ENCODE measurements at regions not wholly inside any gene's neighbourhood (a gene's known extent, or its start where the extent isn't known, plus 50 kb on each side); places are given as distances from the start of the nearest gene placed in this dataset.

- H3K27me3 ChIP-seq (ENCODE audit: control insufficient read depth in 1 of 2, insufficient read depth in 2 of 2, low read length in 2 of 2): no peaks in the 10 kb centered on the region
- ATAC-seq: no peak
- H4K20me1 ChIP-seq (ENCODE audit: insufficient read depth, low read length): no peaks in the 10 kb centered on the region
- peaks cover 10% of the 10 kb centered on the region for H3K9me3 ChIP-seq (ENCODE audit: low read length)
- 20% methylated on average over 5 of the region's 5 CpGs for WGBS (ENCODE audit: low lambda C conversion rate)
- no peak for DNase-seq (ENCODE audit: low spot score)
- H3K36me3 ChIP-seq (replicated peaks in 1 of 2; ENCODE audit: control insufficient read depth in 1 of 2, insufficient read depth in 2 of 2, low read length in 2 of 2): no peaks in the 10 kb centered on the region
- intact Hi-C loops (cut with micrococcal nuclease; ENCODE audit: unreplicated experiment) (no loop called here), in situ Hi-C loops (cut with HindIII; ENCODE audit: extremely low pct_ligation_motif_present, low pct_unique_long_range_greater_than_20kb) (no loop called here)
- no peak overlapping the region for H3K27ac ChIP-seq (ENCODE audit: extremely low read length, insufficient read depth, low read length)
- no peak for FAIRE-seq
- no peak overlapping the region for H3K4me3 ChIP-seq (replicated peaks in 1 of 3; ENCODE audit: insufficient read depth in 1 of 3, low read depth in 2 of 3, low read length in 3 of 3)
- no TSS peak for BruUV-seq (replicated peaks)
- H2AFZ ChIP-seq (ENCODE audit: low read length): no peak overlapping the region
- H3K4me2 ChIP-seq (ENCODE audit: low read depth, low read length): no peak overlapping the region
- ChIA-PET CTCF (ENCODE audit: low intra/inter-chr PET ratio, low total read pairs) (no interaction called here), POLR2A (no interaction called here)
- H3K9ac ChIP-seq (ENCODE audit: insufficient read depth, low read depth, low read length): no peak overlapping the region
- H3K79me2 ChIP-seq (ENCODE audit: insufficient read depth, low read length): no peaks in the 10 kb centered on the region
- TF ChIP-seq POGZ (CRISPR knock-in tag; IDR thresholded peaks at IDR 0.05): no peak
- TF ChIP-seq ATF5 (CRISPR knock-in tag; IDR thresholded peaks at IDR 0.05; ENCODE audit: low read depth): no peak
- TF ChIP-seq ZNF788 (CRISPR knock-in tag; IDR thresholded peaks at IDR 0.05; ENCODE audit: borderline replicate concordance): no peak
- no peak for TF ChIP-seq ZBTB21 (CRISPR knock-in tag; IDR thresholded peaks at IDR 0.05)
- TF ChIP-seq PAXIP1 (CRISPR knock-in tag; conservative IDR thresholded peaks at IDR 0.05): no peak
- TF ChIP-seq, protein P1, sequence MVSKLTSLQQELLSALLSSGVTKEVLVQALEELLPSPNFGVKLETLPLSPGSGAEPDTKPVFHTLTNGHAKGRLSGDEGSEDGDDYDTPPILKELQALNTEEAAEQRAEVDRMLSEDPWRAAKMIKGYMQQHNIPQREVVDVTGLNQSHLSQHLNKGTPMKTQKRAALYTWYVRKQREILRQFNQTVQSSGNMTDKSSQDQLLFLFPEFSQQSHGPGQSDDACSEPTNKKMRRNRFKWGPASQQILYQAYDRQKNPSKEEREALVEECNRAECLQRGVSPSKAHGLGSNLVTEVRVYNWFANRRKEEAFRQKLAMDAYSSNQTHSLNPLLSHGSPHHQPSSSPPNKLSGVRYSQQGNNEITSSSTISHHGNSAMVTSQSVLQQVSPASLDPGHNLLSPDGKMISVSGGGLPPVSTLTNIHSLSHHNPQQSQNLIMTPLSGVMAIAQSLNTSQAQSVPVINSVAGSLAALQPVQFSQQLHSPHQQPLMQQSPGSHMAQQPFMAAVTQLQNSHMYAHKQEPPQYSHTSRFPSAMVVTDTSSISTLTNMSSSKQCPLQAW (CRISPR knock-in tag; IDR thresholded peaks at IDR 0.05): no peak
- no peak for TF ChIP-seq ZNF460 (CRISPR knock-in tag; IDR thresholded peaks at IDR 0.05; ENCODE audit: borderline replicate concordance)
- no peak for TF ChIP-seq ZNF12 (CRISPR knock-in tag; IDR thresholded peaks at IDR 0.05)
- TF ChIP-seq KMT2A (CRISPR knock-in tag; IDR thresholded peaks at IDR 0.05): no peak
- TF ChIP-seq, protein P2, sequence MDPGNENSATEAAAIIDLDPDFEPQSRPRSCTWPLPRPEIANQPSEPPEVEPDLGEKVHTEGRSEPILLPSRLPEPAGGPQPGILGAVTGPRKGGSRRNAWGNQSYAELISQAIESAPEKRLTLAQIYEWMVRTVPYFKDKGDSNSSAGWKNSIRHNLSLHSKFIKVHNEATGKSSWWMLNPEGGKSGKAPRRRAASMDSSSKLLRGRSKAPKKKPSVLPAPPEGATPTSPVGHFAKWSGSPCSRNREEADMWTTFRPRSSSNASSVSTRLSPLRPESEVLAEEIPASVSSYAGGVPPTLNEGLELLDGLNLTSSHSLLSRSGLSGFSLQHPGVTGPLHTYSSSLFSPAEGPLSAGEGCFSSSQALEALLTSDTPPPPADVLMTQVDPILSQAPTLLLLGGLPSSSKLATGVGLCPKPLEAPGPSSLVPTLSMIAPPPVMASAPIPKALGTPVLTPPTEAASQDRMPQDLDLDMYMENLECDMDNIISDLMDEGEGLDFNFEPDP (CRISPR knock-in tag; conservative IDR thresholded peaks at IDR 0.05): no peak
- TF ChIP-seq, protein P3, sequence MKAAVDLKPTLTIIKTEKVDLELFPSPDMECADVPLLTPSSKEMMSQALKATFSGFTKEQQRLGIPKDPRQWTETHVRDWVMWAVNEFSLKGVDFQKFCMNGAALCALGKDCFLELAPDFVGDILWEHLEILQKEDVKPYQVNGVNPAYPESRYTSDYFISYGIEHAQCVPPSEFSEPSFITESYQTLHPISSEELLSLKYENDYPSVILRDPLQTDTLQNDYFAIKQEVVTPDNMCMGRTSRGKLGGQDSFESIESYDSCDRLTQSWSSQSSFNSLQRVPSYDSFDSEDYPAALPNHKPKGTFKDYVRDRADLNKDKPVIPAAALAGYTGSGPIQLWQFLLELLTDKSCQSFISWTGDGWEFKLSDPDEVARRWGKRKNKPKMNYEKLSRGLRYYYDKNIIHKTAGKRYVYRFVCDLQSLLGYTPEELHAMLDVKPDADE (CRISPR knock-in tag; IDR thresholded peaks at IDR 0.05): no peak
- TF ChIP-seq ZNF674 (CRISPR knock-in tag; IDR thresholded peaks at IDR 0.05; ENCODE audit: low read depth): no peak
- no peak for TF ChIP-seq HNF4A (CRISPR knock-in tag; IDR thresholded peaks at IDR 0.05)
- no peak for TF ChIP-seq ZNF317 (CRISPR knock-in tag; IDR thresholded peaks at IDR 0.05)
- H3K4me1 ChIP-seq (ENCODE audit: insufficient read depth, low read length): peaks cover 9% of the 10 kb centered on the region; the same call in 1 of the 2 replicates
Observed at GRCh38 chr1:181251001-181251712, 162.7 kb downstream of the IER5 start.
